ENCODE measurements at regions not wholly inside any gene's neighbourhood (a gene's known extent, or its start where the extent isn't known, plus 50 kb on each side); places are given as distances from the start of the nearest gene placed in this dataset.

DNA sequence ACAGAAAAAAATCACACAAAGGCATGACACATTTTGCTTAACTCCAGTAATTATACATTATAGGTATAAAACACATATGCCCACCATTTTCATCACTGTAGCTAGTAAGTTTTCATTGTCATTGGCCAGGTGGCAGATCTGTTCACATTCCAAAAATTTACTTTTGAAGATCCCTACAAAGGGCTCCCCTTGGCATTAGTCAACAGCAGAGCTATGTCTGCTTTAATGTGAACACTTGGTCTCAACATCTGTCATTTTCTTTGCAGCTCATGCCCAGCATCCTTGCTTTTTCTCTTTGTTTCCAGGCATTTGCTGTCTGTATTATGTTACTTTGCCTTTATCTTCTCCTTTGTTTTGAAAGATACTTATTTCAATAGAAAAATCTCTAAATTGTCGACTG, 519.1 kb upstream of the FOXG1 start:
- TF ChIP-seq POLR2A (IDR thresholded peaks at IDR 0.05) (no peak), CTCF (IDR thresholded peaks at IDR 0.05) (no peak)

Measured in heart left ventricle (tissue), 13 donors.